C4-2B (cell line): ENCODE measurements at regions not wholly inside any gene's neighbourhood (a gene's known extent, or its start where the extent isn't known, plus 50 kb on each side); places are given as distances from the start of the nearest gene placed in this dataset.
A peak's percentile ranks its signal among the peaks of the same experiment; 100 is the strongest.

ENCODE experiments used
- H3K27ac ChIP-seq: fragments of 450-650 bp; 2 replicates; pipeline ENCODE4 v1.5.1; 2017
- CTCF ChIP-seq: fragments of 450-650 bp; conservative IDR thresholded peaks from 2 replicates; pipeline ENCODE4 v1.5.1; 2017; ENCODE audit warnings: mild to moderate bottlenecking
- ZFX ChIP-seq: fragments of 450-650 bp; IDR thresholded peaks from 2 replicates; pipeline ENCODE4 v1.6.1; 2017

GRCh38 chr1:177441281-177441680 is 270.5 kb downstream of the BRINP2 start:
- H3K27ac ChIP-seq: no peak overlapping the region
- TF ChIP-seq ZFX: no peak
- no peak for TF ChIP-seq CTCF

DNA sequence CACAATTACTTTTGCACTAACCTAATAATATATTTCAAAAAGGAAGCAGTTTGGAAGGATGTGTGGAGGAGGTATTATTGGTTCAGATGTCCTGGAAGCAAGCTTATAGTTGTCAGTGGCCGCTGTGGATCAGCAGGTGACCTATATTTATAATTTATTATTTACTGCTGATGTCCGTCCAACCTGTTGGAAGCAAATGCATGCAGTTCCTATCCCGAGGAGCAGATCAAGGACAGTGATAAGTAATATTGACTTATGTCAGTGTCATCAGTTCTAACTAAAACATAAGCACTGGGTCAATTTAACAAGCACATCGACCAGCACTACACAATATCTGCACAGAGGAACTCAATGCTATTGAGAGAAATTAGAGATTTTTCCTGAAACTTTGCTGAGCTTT is 270.1 kb downstream of the BRINP2 start:
- H3K27ac ChIP-seq: no peak overlapping the region
- no peak for TF ChIP-seq ZFX
- TF ChIP-seq CTCF: no peak

DNA sequence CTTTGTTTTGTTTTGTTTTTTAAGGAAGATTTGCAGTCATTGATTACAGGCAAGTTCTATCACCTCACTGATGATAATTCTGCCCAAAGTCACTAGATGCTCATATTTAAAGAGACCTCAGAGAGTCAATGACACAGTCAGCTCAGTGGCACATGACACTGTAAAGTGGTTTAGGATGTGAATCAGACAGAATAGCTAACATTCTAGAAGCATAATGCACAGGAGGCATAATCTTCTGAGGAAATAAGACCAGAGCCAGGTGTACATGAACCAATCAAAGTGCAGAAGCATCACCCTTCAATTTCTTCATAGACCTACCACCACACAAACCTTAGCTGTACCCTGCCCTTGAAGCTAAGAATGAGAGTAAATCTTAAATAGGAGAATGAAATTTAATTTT is 268.5 kb downstream of the BRINP2 start:
- TF ChIP-seq CTCF (no peak), ZFX (no peak)

GRCh38 chr1:177435364-177435763 is 264.6 kb downstream of the BRINP2 start:
- TF ChIP-seq ZFX: no peak
- TF ChIP-seq CTCF: no peak
- H3K27ac ChIP-seq: no peak overlapping the region

More for the DNA sequence above, 268.5 kb downstream of the BRINP2 start:
- H3K27ac ChIP-seq: no peak overlapping the region

DNA sequence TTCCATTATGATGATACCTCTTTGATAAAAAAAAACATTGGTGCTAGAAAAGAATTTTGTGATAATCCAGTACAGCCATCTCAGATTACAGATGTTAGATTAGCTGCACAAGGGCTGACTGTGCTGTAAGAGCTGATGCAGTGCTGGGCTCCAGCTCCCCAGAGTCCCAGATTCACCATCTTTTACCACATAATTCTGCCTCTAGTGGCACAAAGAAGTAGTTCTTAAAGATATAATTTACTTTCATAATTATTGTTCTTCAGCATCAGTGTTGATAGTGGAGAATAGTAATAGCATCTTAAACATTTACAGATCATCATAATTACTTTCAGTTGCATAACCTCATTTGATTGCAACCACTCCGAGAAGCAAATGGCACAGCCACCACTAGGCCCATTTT is 262.1 kb downstream of the BRINP2 start:
- no peak overlapping the region for H3K27ac ChIP-seq
- TF ChIP-seq CTCF (peak; percentile 50), ZFX (no peak)

GRCh38 chr1:177431123-177431522 is 260.4 kb downstream of the BRINP2 start:
- TF ChIP-seq ZFX (no peak), CTCF (no peak)
- H3K27ac ChIP-seq: no peak overlapping the region

DNA sequence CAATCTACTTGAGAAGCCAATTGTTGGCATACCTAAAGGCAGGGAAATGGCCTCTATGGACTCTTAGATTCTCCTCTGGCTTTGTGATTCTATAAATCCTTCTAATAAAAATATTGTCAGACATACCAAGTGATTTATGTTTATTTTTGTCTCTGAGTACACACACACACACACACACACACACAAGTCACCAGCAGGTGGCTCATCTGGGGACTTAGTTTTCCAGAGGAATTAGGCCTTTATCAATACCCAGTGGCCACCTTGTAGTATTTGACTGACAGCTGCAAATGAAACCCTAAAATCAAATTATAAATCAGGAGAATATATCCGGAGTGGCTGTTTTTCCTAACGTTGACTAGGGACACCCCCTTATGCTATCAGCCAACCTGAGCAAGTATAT is 258.5 kb downstream of the BRINP2 start:
- TF ChIP-seq CTCF (peak; percentile 40), ZFX (no peak)
- no peak overlapping the region for H3K27ac ChIP-seq

DNA sequence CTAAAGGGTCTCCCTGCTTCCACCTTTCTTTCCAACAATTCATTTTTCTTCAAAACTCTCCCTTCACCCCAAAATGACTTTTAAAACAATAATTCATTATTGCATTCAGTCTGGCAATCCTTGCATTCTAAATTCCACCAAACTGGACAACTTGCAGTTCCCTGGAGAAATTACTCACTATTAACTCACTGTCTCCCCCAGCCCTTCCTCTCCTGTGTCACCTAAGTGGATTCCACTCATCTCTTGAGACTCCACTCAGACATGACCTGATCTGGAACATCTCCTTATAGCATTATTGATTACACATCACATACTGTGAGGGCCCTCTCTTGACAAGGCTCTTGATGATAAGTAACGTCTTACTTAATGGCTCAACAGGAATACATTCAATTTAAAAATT is 257.1 kb downstream of the BRINP2 start:
- no peak overlapping the region for H3K27ac ChIP-seq
- no peak for TF ChIP-seq CTCF
- TF ChIP-seq ZFX: no peak
